Panc1 (cell line): ENCODE measurements at regions not wholly inside any gene's neighbourhood (a gene's known extent, or its start where the extent isn't known, plus 50 kb on each side); places are given as distances from the start of the nearest gene placed in this dataset.

Source experiments
- CTCF ChIP-seq: fragments of 450-650 bp; IDR thresholded peaks from 2 replicates; pipeline ENCODE4 v1.5.1; 2017; ENCODE audit warnings: mild to moderate bottlenecking
- REST ChIP-seq, 2 experiments: IDR thresholded peaks; 2 replicates each; pipeline ENCODE4 v1.6.1; 2011 to 2012; ENCODE audit warnings: low read depth in 2 of 2, control low read depth in 1 of 2, low read length in 1 of 2, mild to moderate bottlenecking in 1 of 2, moderate library complexity in 1 of 2; ENCODE audit not compliant: insufficient read depth in 1 of 2

- TF ChIP-seq CTCF (no peak), REST (IDR thresholded peaks at IDR 0.05; ENCODE audit: insufficient read depth in 1 of 2, low read depth in 2 of 2, low read length in 1 of 2) (no peak)
Observed at GRCh38 chr9:129402371-129402739, 218.5 kb downstream of the C9orf50 start.
